ENCODE measurements at regions not wholly inside any gene's neighbourhood (a gene's known extent, or its start where the extent isn't known, plus 50 kb on each side); places are given as distances from the start of the nearest gene placed in this dataset.

DNA sequence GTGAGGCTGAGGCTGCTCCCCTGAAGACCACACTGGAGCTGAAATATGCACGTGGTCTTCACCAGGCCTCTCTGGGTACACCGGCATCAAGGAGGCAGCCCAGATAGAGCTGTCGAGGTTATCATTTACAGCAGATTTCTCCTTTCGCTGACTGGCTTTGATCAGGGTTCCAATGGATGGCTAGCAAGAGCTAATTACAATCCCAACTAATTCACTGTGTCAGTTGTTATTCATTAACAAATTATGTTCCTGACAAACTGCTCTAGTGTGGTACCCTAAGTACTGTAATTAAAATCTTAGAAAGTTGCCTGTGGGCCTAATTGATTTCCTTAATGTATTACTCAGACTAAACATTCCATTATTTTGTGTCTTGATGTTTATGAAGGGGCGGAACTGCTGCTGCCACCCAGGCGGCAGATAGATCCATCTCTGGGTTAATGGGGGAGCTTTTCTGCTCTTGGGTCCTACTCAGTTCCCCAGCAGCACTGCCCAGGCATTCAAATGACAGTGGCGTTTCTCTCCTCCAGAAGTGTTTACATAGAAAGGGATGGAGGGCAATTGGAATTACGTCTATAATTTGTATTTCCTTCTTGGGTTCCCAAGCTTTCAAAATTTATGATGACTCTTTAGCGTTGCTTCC is 71.7 kb upstream of the RAD23B start:
- DNase-seq: no peak

DNA sequence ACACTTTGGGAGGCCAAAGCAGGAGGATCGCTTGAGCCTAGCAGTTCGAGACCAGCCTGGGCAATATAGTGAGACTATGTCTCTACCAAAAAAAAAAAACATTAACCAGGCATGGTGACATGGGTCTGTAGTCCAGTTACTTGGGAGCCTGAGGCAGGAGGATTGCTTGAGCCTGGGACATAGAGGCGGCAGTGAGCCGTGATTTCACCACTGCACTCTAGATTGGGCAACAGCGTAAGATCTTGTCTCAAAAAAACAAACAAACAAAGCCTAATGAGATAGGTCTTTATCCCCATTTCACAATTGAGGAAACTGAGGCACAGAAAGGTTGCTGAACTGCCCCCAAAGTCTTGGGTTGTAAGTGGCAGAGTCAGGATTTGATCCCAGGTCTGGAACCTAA is 70.5 kb upstream of the RAD23B start:
- ATAC-seq (no peak), DNase-seq (no peak)

More for the DNA sequence above, 71.7 kb upstream of the RAD23B start:
- ATAC-seq: no peak

DNA sequence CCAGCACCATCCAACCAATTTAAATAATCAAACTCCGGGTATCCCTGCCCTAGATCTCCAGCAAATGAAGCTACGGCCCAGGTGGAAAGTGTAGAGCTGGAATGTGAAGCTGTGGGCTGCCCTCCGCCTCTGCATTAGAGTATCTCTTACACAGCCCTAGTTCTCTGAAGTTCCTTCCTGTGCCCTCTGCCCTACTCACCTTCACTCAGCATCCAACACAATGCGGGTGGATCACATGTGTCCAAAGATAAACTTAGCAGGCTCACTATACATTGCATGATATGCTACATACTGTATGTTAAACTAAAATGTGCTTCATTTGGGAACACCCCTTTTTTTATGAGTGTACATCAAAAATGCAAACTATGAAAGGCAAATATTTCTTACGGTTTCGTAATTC is 70.0 kb upstream of the RAD23B start:
- peak; percentile 21 for ATAC-seq
- DNase-seq: no peak

DNA sequence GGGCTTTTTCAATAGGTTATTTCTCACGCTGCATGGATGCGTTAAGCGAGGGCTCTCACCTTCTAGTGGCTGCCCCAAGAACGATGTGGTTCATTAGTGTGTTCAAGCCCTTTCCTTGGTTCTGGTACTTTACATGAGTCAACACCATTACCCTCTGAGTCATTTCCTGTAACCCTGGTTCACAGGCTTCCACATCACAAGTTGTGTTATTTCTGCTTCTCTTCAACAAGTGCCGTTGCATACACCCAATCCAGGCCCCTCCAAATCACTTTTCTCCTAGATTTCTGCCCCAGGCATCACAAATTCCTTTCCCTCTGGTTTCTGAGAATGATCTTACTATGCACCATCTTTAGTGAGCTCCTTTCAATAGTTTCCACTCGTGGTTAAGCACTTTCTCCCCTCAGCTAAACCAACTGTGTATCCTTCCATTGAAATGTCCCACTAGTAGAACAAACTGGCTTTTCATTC is 69.5 kb upstream of the RAD23B start:
- peak; percentile 36 for DNase-seq
- peak; percentile 97 for ATAC-seq

DNA sequence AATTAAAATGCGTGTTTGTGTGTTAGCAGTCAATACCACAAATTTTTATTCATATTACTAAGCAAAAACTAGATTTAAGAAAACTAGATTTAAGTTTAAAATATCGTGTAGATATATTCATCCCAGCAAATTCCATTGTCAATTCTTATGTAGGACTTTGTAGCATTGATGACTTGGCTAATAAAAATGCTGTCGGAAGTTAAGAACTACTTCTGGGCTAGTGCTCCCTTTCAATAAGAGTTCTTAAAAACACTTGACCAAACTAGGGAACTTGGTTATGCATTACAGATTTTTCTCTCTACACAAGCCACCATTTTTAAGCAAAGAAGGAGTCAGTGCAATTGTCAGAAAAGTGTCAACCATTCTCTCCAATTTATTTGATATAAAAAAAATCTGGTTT is 68.7 kb upstream of the RAD23B start:
- no peak for DNase-seq

DNA sequence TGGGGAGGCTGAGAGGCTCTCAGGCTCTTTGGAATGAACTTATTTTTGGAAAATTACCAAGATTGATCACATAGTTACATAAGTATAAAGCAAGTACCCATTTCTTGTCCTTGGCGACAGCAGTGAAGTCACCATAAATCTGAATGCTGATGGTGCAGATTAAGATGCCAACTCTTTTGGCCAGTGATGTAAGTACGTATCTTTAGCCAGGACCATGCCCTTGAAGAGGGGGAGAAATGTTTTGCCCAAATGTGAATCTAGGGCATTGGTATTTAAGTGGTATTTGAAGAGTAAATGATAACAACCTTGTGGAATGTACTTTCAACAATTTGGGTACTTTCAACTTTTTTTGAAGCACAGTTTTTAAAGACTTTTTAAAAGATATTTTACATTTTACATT is 68.2 kb upstream of the RAD23B start:
- DNase-seq (no peak), ATAC-seq (no peak)

More for the DNA sequence above, 68.7 kb upstream of the RAD23B start:
- no peak for ATAC-seq

DNA sequence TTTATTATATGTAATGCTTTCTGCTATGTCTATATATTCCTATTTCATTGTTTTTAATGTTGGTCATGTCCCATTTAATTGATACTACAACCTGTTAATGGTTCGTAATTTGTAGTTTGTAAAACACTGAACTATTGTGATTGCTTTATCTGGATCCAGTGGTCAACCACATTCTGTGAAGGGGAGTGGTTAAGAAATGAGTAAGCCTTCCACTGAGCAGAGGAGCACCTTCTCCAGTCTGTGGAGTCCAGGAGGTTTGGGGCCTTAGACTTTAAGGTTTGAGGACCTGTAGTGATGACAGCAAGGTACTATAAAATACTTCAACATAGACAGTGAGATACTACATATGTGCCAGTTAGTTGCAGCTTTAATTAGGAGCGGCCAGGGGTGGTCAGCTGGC is 67.7 kb upstream of the RAD23B start:
- ATAC-seq (no peak), DNase-seq (no peak)

DNA sequence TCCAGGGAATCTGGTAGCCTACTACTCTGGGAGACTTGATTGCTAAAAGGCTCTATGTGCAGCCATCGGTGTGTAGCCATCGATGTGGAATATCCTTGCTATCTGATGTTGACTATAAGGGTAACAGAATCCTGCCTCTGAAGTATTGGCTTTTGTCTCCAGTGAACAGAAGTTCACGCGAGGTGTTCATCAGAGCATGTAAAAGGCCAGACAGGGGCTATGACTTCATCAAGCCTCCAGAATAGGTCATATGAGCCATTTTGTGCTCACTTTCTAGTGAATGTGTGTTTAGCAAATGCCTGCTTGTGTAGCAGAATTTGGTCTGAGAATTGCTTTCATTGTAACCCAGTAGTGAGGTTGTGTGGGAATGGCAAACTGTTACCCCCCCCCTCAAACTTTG is 66.8 kb upstream of the RAD23B start:
- DNase-seq (no peak), ATAC-seq (no peak)

DNA sequence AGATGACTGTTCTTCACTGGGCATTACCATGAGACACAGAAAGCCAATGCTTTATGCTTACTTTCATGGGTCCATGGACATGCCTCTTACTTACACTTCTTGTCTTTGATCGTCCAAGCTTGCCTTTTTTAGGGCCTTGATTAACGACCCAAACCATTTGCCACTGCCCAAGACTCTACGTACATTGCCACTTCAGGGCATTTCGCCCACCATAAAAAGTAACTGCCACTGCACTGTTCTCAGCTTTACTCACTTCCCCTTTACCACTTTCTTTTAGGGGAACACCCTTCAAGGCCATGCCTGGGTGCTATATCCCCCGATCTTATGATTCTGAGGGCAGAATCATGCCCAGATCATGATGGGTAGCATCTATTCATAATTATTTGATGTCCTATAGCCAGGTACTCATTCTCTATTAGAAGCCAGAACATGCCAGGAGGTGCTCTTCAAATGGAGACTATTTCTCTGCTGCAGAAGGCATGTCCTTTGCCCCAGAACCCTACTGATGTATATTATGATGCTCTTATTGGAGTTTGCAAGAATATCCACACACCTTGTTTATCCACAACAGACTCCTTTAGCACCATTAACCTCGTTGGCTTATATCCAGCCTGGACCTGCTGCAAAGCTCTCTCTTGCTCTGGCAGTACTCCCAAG is 64.1 kb upstream of the RAD23B start:
- ATAC-seq (peak; percentile 29), DNase-seq (no peak)

DNA sequence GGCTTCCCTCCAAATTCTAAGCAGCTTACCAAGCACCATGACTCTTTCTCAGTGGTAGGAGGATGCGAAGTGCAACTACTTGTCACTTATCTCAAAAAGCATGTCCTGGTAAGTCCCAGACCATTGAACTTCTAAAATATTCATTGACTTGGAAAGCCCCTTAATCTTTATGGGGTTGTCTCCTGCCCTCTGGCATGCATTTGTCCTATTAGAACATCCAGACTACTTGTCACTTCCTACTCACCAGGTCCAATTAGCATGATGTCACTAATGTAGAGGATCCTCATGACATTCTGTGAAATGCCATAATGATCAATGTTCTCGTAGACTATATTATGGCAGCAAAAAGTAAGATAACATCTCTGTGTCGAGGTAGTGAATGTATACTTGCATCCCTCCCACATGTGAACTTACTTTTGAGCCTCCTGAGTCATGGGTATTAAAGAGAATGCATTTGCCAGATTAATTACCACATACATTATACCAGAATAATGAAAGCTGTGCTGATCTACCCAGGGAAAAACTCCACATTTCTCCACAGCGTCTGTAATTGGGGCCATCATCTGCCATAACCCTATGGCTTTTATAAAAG is 63.5 kb upstream of the RAD23B start:
- DNase-seq: no peak
- peak; percentile 54 for ATAC-seq

DNA sequence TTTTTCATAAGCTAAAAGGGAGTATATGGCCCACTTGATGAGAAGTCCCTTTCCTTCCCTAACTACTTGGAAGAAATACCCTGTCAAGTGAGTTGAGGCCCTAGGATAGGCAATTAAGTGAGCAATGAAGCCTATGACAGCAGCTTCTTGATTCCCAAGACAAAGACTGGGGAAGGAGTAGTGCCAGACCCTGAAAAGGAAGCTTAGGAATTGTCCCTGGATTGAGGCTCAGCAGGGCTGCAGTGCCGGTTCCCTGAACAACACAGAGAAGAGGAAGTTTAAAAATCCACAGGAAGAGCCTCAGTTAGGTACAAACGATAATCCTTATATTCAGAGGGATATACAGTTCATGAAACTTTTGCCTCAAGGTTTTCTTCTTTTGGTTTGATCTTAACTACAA is 61.8 kb upstream of the RAD23B start:
- ATAC-seq (no peak), DNase-seq (no peak)

DNA sequence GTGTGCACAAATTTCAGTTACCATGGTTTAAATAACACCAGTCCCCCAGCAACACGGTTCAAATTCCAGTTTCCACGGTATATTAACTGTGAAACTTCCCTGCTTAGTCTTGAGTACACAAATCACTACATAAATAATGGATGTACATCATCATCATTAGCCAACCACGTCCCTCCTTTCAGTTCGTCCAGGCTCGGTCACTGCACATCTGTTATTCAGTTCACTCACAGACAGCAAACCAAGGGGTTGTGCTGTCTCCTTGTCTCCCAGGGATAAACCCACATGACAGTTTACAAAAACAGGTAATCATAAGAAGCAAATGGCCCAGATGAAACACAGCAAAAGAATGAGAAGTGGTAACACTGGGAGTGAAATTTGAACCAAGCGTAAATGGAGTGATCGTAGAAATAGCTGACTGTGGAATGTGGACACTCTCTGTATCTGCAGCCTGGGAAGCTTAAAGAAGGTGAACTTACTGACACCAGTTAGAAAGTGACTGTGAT is 61.0 kb upstream of the RAD23B start:
- ATAC-seq: no peak
- DNase-seq: no peak

DNA sequence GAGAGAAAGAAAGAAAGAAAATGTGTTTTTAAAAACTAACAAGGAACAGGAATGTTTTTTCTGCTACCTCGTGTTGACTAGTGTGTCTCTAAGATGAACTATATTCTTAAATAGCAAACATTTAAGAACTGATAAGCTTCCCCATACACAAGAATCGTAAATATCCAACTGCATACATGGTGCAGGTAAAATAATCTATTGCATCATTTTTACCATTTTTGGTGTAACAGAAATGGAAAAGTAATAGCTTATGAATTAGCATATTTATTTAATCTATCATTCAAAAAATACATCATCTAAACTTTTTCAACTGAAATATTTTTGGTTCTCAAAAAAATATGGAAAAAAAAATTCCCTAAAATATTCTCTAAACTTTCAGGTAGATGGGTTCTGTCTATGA is 59.7 kb upstream of the RAD23B start:
- ATAC-seq (no peak), DNase-seq (no peak)

DNA sequence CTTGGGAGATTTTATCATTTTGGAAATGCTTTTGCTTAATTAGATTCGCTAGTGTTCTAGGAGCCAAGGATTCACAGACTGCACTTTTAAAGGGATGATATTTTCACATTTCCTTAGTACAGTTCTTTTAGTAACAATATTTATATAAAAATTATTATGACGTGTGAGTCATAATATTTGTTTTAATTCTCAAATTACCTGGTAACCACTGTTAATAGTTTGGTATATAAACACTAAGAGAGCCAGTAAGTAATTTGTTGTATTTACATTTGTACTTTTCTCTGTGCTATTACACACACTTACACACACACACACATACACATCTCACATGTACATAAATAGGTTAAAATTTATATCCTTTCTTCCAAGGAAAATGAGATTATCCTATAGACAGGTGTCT is 58.8 kb upstream of the RAD23B start:
- ATAC-seq (no peak), DNase-seq (no peak)

DNA sequence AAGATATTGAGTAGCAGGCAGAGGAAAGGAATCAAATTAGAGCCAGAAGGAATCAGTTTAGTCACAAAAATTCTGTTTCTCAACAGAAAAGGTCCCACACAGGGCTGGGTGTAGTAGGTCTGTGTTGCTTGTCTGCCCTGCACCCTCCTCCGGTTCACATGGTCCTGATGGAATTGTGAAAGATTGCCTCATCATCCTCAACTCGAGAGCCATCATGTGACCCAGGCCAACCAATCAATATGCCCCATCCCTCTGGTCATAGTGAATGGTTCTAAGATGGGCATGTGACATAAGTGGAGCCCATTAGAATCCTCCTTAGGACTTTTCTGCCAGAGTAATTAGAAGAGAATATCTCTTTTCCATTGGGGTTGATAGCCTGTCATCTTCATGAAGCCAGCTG is 56.7 kb upstream of the RAD23B start:
- DNase-seq (no peak), ATAC-seq (no peak)

DNA sequence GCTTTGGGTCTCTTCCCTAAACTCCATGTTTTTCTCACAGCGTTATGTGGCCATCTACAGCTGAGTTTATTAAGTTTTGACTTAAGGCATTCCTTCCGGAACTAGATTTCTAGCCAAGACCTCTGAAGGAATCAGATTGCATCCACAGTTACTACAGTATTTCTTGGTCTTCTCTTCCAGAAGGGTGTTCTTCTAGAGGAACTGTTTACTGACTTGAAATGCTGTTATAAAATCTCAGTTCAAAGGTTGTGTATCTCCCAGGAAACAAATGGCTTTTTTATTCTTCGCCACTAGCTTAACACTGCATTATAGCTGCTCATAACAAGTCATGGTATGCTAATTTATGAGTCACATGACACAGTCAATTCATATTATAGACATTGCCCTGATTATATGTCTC is 55.3 kb upstream of the RAD23B start:
- no peak for DNase-seq
- no peak for ATAC-seq

DNA sequence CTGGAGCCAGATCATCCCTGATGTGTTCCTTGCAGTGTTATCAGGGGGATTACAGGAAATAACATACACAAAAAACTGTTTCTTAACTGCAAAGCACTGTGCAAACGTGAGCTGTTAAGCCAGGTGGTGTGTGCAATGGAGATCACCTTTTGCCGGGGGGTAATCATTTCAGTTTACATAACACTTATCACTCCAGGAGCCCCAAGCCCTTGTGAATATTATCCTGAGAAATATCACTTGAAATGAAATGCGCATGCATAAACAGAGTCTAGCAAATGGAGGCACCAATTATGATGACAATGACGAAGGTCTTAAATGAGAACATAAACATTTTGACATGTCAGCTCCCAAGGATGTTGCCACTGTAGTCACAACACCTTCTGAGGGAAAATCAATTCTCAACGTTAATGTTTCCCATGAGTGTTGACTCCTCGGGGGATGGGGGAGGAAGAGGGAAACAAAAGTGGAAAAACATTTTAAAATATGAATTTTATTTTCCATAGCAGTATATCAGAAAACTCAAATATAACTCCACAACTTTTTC is 54.5 kb upstream of the RAD23B start:
- no peak for ATAC-seq
- no peak for DNase-seq

DNA sequence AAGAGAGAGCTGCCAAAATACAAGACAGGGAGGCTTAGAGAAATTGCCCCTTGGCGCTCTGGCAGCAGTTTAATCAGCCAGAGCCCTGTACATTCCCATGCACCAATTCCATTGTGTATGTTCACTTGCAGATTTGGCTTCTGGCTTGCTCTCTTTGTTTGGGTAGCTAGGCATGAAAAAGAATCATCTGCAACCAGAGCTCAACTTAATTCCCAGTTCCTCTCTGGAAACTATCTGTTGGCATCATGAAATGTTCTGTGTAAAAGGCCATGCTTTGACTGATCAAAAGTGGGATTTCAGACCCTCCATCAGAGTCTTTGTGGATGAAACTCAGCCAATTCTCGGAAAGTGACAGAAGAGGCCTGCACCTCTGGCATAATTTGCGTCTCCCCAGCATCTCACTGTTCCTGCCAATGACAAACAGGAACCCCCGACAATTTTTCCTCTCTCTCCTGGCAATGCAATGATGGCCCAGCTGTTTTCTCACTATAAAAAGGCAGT is 53.8 kb upstream of the RAD23B start:
- DNase-seq (no peak), ATAC-seq (no peak)

All from stimulated activated naive CD8-positive, alpha-beta T cell treated with anti-CD3 and anti-CD28 coated beads, Interleukin-15, Interleukin-2, amounts not matched to agents 100 U/mL and 50 U/mL, for 24 hours (primary cell).